Endothelial cell of umbilical vein (primary cell): ENCODE measurements at regions not wholly inside any gene's neighbourhood (a gene's known extent, or its start where the extent isn't known, plus 50 kb on each side); places are given as distances from the start of the nearest gene placed in this dataset.

Experiments used
- BruUV-seq: library from RNA; stranded (reverse); fragments of 400-500 nt; replicated peaks from 2 replicates; lab custom pipeline; 2021; lab: Mats Ljungman, UMichigan
- CTCF ChIA-PET: fragments of 300-600, 350-600 bp; sonication (Branson Sonifier 250); formaldehyde crosslinking; loops from one replicate; lab custom pipeline; 2021; ENCODE audit warnings: antibody characterized with exemption, inconsistent platforms; lab: Charles Lee
- POLR2A ChIA-PET: fragments of 300-600, 350-600 bp; sonication (Branson Sonifier 250); formaldehyde crosslinking; loops from one replicate; lab custom pipeline; 2021; ENCODE audit warnings: antibody characterized with exemption, inconsistent platforms; lab: Charles Lee
- DNase-seq: peaks from one replicate; pipeline ENCODE4 v3.0.0-alpha.2; 2011; ENCODE audit warnings: low read depth, low spot score
- FAIRE-seq: peaks from 2 replicates; lab custom pipeline; 2011; peaks lifted over from hg19 to GRCh38; lab: Jason Lieb, UNC
- H2AFZ ChIP-seq: 2 replicates; pipeline ENCODE4 v1.6.0; 2012; ENCODE audit warnings: low read depth, low read length, control low read depth, inconsistent platforms
- H3K27ac ChIP-seq: 2 replicates; pipeline ENCODE4 v1.5.1; 2011; ENCODE audit warnings: low read depth, mild to moderate bottlenecking, control low read depth, low read length, moderate library complexity; ENCODE audit not compliant: insufficient read depth
- H3K27me3 ChIP-seq, 2 experiments: 2 replicates each; pipeline versions ENCODE4 v1.6.0 to v1.6.1; 2011; ENCODE audit warnings: low read length in 2 of 2, mixed read lengths in 1 of 2; ENCODE audit not compliant: control insufficient read depth in 2 of 2, insufficient read depth in 2 of 2
- H3K36me3 ChIP-seq, 2 experiments: 2 replicates in 1 of 2; 3 replicates in 1 of 2; pipeline ENCODE4 v1.5.1; 2011; ENCODE audit warnings: low read length in 2 of 2, mild to moderate bottlenecking in 1 of 2, moderate library complexity in 1 of 2; ENCODE audit not compliant: control insufficient read depth in 2 of 2, insufficient read depth in 2 of 2; ENCODE audit errors: extremely low read depth in 1 of 2
- H3K4me1 ChIP-seq: 3 replicates; pipeline ENCODE4 v1.5.1; 2011; ENCODE audit warnings: mild to moderate bottlenecking, low read length; ENCODE audit not compliant: control insufficient read depth, insufficient read depth; ENCODE audit errors: extremely low read depth
- H3K4me2 ChIP-seq: 2 replicates; pipeline ENCODE4 v1.6.1; 2011; ENCODE audit warnings: low read length, control low read depth, mixed read lengths; ENCODE audit not compliant: insufficient read depth
- H3K4me3 ChIP-seq, 3 experiments: fragments of 200-600 bp in 1 of 3; sonication (generic), shearing (Covaris generic) in 1 of 3; replicated peaks in 1 of 3; 2 replicates each; pipeline ENCODE4 v1.5.1; 2011 to 2016; ENCODE audit warnings: control low read depth in 3 of 3, low read length in 3 of 3, mild to moderate bottlenecking in 2 of 3, inconsistent platforms in 1 of 3, low read depth in 1 of 3, moderate library complexity in 1 of 3; ENCODE audit not compliant: insufficient read depth in 1 of 3
- H3K79me2 ChIP-seq: 2 replicates; pipeline ENCODE4 v1.6.0; 2012; ENCODE audit warnings: low read length, inconsistent platforms; ENCODE audit not compliant: control insufficient read depth, insufficient read depth
- H3K9ac ChIP-seq: replicated peaks from 2 replicates; pipeline ENCODE3; 2011; ENCODE audit warnings: low read length, control low read depth; ENCODE audit not compliant: insufficient read depth; ENCODE audit errors: extremely low read depth
- H3K9me1 ChIP-seq: replicated peaks from 3 replicates; pipeline ENCODE4 v1.6.0; 2011; ENCODE audit warnings: mild to moderate bottlenecking, low read length; ENCODE audit not compliant: control insufficient read depth, insufficient read depth; ENCODE audit errors: extremely low read depth
- H3K9me3 ChIP-seq: replicated peaks from 2 replicates; pipeline ENCODE4 v1.5.1; 2012; ENCODE audit warnings: low read length, inconsistent platforms; ENCODE audit not compliant: control insufficient read depth, insufficient read depth
- H4K20me1 ChIP-seq: replicated peaks from 2 replicates; pipeline ENCODE3; 2011; ENCODE audit warnings: mild to moderate bottlenecking, low read length; ENCODE audit not compliant: control insufficient read depth, insufficient read depth; ENCODE audit errors: extremely low read depth
- CTCF ChIP-seq, 2 donors: IDR thresholded peaks; 1 replicate in 1 of 2; 2 replicates in 1 of 2; pipeline ENCODE4 v1.5.1; 2011; ENCODE audit warnings: low read length in 2 of 2, mild to moderate bottlenecking in 2 of 2, moderate library complexity in 2 of 2, control low read depth in 1 of 2, inconsistent platforms in 1 of 2, low read depth in 1 of 2; ENCODE audit not compliant: insufficient read depth in 1 of 2; ENCODE audit errors: extremely low read depth in 1 of 2
- EZH2 ChIP-seq: IDR thresholded peaks from 2 replicates; pipeline ENCODE4 v1.6.1; 2012; ENCODE audit warnings: borderline replicate concordance, low read depth, mild to moderate bottlenecking, moderate library complexity, low read length, inconsistent platforms; ENCODE audit not compliant: severe bottlenecking
- FOS ChIP-seq: IDR thresholded peaks from 2 replicates; pipeline ENCODE4 v1.6.1; 2011; ENCODE audit warnings: mild to moderate bottlenecking, low read length, moderate library complexity, borderline replicate concordance; ENCODE audit not compliant: insufficient read depth
- GATA2 ChIP-seq: IDR thresholded peaks from 2 replicates; pipeline ENCODE4 v1.7.0; 2011; ENCODE audit warnings: low read depth, mild to moderate bottlenecking, moderate library complexity, mixed read lengths, low read length; ENCODE audit not compliant: insufficient read length, insufficient read depth
- JUN ChIP-seq: IDR thresholded peaks from 2 replicates; pipeline ENCODE4 v1.6.1; 2011; ENCODE audit warnings: borderline replicate concordance, low read depth; ENCODE audit not compliant: insufficient read length, insufficient read depth
- MAX ChIP-seq: IDR thresholded peaks from 2 replicates; pipeline ENCODE4 v1.6.1; 2011; ENCODE audit not compliant: insufficient read depth, insufficient read length
- MYC ChIP-seq: IDR thresholded peaks from one replicate; pipeline ENCODE4 v1.6.1; 2011; ENCODE audit warnings: mild to moderate bottlenecking, low read depth, low read length
- POLR2A ChIP-seq: IDR thresholded peaks from 2 replicates; pipeline ENCODE4 v1.6.1; 2012; ENCODE audit warnings: low read depth, mild to moderate bottlenecking, control low read depth, low read length
- POLR2AphosphoS5 ChIP-seq: IDR thresholded peaks from 2 replicates; pipeline ENCODE4 v1.6.1; 2012; ENCODE audit warnings: low read depth, mild to moderate bottlenecking, control low read depth, low read length, moderate library complexity; ENCODE audit not compliant: insufficient read depth
- dilution Hi-C: fragments of 300-500 bp; cut with MboI; formaldehyde crosslinking; loops from one replicate; pipeline ENCODE4 v1.15.0; 2019; ENCODE audit warnings: low sequenced_read_pairs; ENCODE audit not compliant: extremely low pct_ligation_motif_present
- intact Hi-C: fragments of 100-400 bp; cut with micrococcal nuclease; formaldehyde crosslinking; loops from one replicate; pipeline ENCODE4 v1.10.0; 2022

DNA sequence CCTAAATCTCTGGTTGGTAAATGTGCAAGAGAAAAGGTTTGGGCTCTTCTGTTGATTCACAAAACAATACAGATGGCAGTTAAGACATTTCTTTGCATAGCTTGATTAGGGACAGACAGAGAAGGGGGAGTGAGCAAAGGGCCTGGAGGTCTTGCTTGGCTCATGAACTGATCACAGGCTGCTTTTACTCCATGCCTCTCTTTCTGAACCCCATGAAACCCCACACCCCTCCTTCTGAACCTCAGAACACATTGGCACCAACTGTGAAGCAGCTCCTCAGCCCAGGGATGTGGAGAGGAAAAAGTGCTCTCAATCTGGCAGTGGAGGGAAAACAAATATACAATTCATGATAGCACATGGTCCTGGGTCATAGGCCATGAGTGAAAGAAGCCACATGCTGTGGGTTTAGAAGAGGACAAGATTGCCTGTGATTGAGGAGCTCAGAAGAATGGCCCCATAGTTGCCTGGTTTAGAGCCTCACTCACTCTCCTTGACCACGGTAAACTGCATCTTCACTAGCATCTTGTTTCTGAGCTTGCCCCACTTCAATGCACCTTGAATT lies 111.6 kb upstream of the GADD45A start:
- Histone ChIP-seq H3K4me3 (no peak overlapping the region), H3K4me2 (no peak overlapping the region), H3K27ac (no peak overlapping the region), H3K9ac (no peak overlapping the region), H3K4me1 (peaks cover 5% of the 10 kb centered on the region), H3K27me3 (no peaks in the 10 kb centered on the region), H3K9me1 (no peaks in the 10 kb centered on the region), H3K79me2 (no peaks in the 10 kb centered on the region), H3K9me3 (no peaks in the 10 kb centered on the region), H3K36me3 (no peaks in the 10 kb centered on the region), H4K20me1 (no peaks in the 10 kb centered on the region), H2AFZ (no peak overlapping the region)
- no peak for FAIRE-seq
- no peak for TF ChIP-seq GATA2
- dilution Hi-C loops (no loop called here), intact Hi-C loops (no loop called here)
- ChIA-PET CTCF (interaction anchor here (0.9 to 4.6 kb wide), 7 partner anchors 9 to 111 kb away, joined by 3 to 27 read pairs (median 5); no protein-coding TSS in a partner anchor), POLR2A (interaction anchor here (0.8 kb wide), 1 partner anchor 46 kb away, joined by 3 read pairs; no protein-coding TSS in a partner anchor)
- no TSS peak for BruUV-seq
- no peak for DNase-seq

DNA sequence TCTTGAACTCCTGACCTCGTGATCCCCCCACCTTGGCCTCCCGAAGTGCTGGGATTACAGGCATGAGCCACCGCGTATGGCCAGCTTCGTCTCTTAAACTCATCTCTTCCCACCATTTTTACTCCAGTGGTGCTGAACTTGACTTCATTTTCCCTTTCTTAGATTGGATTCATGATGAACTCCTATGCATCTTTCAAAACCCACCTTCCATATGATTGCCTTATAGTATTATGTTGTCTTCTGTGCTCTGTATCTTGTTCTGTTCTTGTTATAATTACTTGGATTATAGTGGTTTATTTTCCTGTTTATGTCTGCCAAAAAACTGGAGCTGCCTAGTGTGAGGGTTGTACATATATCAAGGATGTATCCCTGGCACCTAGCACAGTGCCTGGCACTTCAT lies 110.8 kb upstream of the GADD45A start:
- Histone ChIP-seq H3K27me3 (no peaks in the 10 kb centered on the region), H3K4me1 (peaks cover 5% of the 10 kb centered on the region), H2AFZ (no peak overlapping the region), H3K9me1 (no peaks in the 10 kb centered on the region), H3K9me3 (no peaks in the 10 kb centered on the region), H3K27ac (no peak overlapping the region), H3K4me3 (no peak overlapping the region), H3K4me2 (no peak overlapping the region), H4K20me1 (no peaks in the 10 kb centered on the region), H3K36me3 (no peaks in the 10 kb centered on the region), H3K9ac (no peak overlapping the region), H3K79me2 (no peaks in the 10 kb centered on the region)
- TF ChIP-seq MYC = no peak
- no peak for TF ChIP-seq FOS
- TF ChIP-seq MAX = no peak
- no peak for TF ChIP-seq CTCF (IDR thresholded peaks at IDR 0.05; ENCODE audit: extremely low read depth in 1 of 2, insufficient read depth in 1 of 2, low read depth in 1 of 2, low read length in 2 of 2)
- no peak for TF ChIP-seq JUN
- no peak for TF ChIP-seq EZH2
- TF ChIP-seq POLR2A = no peak
- TF ChIP-seq GATA2 = no peak
- no peak for TF ChIP-seq POLR2AphosphoS5
- ChIA-PET POLR2A (no interaction called here), CTCF (interaction anchor here (1.3 to 4.6 kb wide), 5 partner anchors 11 to 110 kb away, joined by 3 to 26 read pairs (median 5); no protein-coding TSS in a partner anchor)
- dilution Hi-C loops = no loop called here
- intact Hi-C loops = no loop called here
- BruUV-seq = no TSS peak
- FAIRE-seq (no peak), DNase-seq (no peak)
